ENCODE measurements at regions not wholly inside any gene's neighbourhood (a gene's known extent, or its start where the extent isn't known, plus 50 kb on each side); places are given as distances from the start of the nearest gene placed in this dataset.
"Not testable (repeated sequence)": the region's sequence is repeated elsewhere in the genome, so short reads cannot be mapped to it uniquely, and the experiment has no call there.

DNA sequence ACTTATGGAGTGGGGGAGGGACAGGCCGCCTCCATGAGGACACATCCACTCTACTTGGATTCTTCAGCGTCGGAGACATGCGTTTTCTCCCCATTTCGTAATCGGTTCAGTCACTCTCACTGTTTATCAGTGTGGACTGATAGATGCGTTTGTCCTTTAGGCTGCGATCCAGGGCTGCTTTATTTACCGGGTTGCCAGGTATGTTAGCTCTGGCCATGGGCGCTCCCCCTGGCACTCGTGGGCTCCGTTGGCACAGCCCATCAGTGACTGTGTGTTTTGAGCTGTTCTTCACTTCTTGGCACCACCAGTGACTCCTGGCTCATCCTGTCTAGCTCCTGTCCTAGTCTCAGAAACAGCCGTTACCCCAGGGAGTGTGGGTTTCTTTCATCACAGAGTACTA is 1203.3 kb downstream of the BRD1 start:
- no peak overlapping the region for H3K4me3 ChIP-seq (ENCODE audit: low read depth, low read length)
- TF ChIP-seq, protein P1, sequence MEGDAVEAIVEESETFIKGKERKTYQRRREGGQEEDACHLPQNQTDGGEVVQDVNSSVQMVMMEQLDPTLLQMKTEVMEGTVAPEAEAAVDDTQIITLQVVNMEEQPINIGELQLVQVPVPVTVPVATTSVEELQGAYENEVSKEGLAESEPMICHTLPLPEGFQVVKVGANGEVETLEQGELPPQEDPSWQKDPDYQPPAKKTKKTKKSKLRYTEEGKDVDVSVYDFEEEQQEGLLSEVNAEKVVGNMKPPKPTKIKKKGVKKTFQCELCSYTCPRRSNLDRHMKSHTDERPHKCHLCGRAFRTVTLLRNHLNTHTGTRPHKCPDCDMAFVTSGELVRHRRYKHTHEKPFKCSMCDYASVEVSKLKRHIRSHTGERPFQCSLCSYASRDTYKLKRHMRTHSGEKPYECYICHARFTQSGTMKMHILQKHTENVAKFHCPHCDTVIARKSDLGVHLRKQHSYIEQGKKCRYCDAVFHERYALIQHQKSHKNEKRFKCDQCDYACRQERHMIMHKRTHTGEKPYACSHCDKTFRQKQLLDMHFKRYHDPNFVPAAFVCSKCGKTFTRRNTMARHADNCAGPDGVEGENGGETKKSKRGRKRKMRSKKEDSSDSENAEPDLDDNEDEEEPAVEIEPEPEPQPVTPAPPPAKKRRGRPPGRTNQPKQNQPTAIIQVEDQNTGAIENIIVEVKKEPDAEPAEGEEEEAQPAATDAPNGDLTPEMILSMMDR (IDR thresholded peaks at IDR 0.05; ENCODE audit: borderline replicate concordance, insufficient read depth, low read depth, low read length) = no peak

DNA sequence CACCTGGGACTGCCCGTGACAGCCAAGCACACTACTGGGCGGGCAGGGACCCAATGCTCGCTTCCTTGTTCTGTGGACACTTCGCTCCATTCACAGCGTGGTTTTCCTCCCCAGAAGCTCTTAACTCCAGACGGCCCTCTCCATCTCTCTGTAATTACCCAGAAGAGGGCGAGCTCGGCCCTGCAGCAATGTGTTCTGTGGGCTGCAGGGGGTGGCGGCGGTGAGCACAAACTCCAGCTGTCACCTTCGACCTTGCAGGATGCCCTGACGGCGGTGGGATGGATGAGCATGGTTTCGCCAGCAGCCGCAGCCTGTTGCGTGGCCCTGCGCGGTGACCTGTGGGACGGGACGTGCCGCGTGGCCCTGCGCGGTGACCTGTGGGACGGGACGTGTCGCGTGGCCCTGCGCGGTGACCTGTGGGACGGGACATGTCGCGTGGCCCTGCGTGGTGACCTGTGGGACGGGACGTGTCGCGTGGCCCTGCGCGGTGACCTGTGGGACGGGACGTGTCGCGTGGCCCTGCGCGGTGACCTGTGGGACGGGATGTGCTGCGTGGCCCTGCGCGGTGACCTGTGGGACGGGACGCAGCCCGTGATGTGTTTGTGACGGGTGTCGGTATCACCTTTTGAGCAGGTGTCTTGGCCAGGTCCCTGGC is 1204.7 kb downstream of the BRD1 start:
- TF ChIP-seq, protein P1 (IDR thresholded peaks at IDR 0.05; ENCODE audit: borderline replicate concordance, insufficient read depth, low read depth, low read length) = no peak
- no peak overlapping the region for H3K4me3 ChIP-seq (ENCODE audit: low read depth, low read length)

DNA sequence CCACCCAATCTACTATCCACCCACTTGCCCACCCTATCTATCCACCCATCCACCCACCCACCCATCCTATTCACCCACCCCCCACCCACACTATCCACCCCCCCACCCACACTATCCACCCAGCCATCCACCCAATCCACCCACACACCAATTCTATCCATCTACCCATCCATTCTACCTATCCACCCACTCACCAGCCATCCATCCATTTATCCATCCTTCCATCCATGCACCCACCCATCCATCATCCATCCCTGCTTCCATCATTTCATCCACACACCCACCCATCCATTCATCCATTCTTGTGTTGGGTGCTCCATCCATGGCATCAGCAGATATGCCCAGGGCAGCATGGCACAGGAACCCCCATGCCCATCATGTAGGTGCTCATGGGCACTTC is 1206.6 kb downstream of the BRD1 start:
- TF ChIP-seq, protein P1 (IDR thresholded peaks at IDR 0.05; ENCODE audit: borderline replicate concordance, insufficient read depth, low read depth, low read length) = no peak
- no peak overlapping the region for H3K4me3 ChIP-seq (ENCODE audit: low read depth, low read length)

DNA sequence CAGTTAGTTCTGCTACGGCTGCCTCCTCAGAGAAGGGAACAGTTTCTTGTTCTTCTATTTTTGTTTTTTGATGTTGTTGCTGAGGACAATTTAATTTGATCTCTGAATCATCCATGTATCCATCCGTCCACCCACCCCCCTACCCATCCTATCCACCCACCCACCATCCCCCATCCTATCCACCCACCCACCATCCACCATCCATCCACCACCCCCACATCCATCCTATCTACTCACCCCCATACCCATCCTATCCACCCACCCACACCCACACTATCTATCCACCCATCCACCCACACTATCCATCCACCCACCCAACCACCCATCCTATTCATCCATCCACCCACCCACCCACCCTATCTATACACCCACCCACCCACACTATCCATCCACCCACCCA is 1207.2 kb downstream of the BRD1 start:
- not testable (repeated sequence) for H3K4me3 ChIP-seq (ENCODE audit: low read depth, low read length)

DNA sequence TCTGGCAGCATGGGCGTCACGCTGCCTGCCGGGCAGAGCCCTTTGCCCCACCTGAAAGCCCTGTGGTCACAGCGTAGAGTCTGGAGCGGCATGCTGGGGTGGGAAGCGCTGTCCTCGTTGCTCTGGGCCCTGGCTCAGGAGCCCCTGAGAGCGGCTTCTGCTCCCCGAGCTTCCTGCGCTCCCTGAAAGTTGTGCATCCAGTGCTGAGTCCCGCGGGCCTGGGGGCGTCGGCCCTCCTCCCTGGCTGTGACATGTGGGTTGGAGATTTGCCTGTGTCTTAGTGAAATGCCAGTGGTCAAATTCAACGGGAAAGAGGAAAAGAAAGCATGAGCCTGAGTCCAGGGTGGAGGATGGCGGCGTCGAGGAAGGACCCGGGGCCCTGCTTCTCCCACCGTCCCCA is 1208.0 kb downstream of the BRD1 start:
- TF ChIP-seq, protein P1 (IDR thresholded peaks at IDR 0.05; ENCODE audit: borderline replicate concordance, insufficient read depth, low read depth, low read length) = no peak
- H3K4me3 ChIP-seq (ENCODE audit: low read depth, low read length) = no peak overlapping the region

DNA sequence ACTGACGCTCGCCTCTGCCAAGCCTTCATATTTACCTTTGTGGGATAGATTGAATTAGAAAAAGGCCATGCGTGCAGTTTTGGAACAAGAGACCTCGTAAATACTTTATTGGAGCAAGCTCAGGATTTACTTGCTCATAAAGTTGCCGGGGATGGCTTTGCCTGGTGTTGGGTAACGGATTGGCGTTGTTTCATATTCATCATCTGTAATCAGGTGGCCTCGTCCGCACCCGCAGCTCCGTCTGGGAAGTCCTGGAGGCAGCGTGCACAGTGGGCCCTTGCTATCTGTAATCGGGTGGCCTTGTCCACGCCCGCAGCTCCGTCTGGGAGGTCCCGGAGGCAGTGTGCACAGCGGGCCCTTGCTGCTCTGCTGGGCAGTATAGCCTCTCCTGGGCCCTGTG is 1209.3 kb downstream of the BRD1 start:
- TF ChIP-seq, protein P1 (IDR thresholded peaks at IDR 0.05; ENCODE audit: borderline replicate concordance, insufficient read depth, low read depth, low read length) = no peak
- no peak overlapping the region for H3K4me3 ChIP-seq (ENCODE audit: low read depth, low read length)

DNA sequence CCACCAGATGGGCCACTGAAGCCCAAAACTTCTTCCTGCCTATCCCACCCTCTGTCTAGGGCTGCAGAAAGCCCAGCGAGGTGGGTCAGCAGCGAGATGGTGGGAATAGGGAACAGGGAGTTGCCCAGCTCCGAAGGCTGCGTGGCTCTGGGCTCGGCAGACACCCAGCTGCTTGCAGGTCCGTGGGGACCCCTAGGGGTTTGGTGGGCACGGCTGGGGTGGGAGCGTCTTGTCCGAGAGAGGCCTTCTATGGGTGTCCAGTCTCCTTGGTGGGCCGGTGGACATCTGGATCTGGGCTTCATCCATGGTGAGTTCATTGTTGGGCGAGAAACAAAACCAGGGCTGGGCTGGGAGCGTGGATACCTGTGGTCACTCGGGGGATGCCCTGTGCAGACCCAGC is 1211.0 kb downstream of the BRD1 start:
- TF ChIP-seq, protein P1 (IDR thresholded peaks at IDR 0.05; ENCODE audit: borderline replicate concordance, insufficient read depth, low read depth, low read length) = no peak
- H3K4me3 ChIP-seq (ENCODE audit: low read depth, low read length) = no peak overlapping the region
